HG02798 (cell line): ENCODE measurements at regions not wholly inside any gene's neighbourhood (a gene's known extent, or its start where the extent isn't known, plus 50 kb on each side); places are given as distances from the start of the nearest gene placed in this dataset.

ENCODE experiments used
- ATAC-seq: cut with Tn5 transposase; IDR thresholded peaks from one replicate; pipeline ENCODE4 v1.9.1; 2021; ENCODE audit warnings: mild to moderate bottlenecking; ENCODE audit not compliant: unreplicated experiment, poor library complexity

DNA sequence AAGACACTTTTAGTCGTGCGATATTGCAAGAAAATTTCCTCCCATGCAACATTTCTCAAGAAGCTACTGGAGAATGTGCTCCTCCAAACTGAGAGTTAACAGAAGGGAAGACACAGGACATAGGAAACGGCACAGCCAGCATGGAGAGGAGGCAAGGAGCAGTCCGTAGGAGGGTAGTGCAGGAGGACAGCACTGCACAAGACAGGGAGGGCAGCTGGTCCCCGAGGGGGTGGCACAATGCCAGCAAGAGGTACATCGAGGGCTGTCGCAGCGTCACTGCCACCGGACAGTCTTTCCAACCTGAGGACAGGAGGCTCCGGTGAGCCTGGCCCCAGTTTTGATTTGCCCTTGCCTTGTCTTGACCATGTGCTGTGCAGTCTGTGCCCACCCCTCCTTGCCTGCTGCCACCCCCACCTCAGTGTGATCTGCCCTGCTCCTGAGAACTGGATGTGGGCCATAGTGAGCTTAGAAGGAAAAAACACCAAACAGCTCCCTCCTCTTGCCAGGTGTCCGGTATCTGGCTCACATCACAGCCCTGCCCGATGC lies 81.6 kb upstream of the LAPTM4A start:
- ATAC-seq = no peak

DNA sequence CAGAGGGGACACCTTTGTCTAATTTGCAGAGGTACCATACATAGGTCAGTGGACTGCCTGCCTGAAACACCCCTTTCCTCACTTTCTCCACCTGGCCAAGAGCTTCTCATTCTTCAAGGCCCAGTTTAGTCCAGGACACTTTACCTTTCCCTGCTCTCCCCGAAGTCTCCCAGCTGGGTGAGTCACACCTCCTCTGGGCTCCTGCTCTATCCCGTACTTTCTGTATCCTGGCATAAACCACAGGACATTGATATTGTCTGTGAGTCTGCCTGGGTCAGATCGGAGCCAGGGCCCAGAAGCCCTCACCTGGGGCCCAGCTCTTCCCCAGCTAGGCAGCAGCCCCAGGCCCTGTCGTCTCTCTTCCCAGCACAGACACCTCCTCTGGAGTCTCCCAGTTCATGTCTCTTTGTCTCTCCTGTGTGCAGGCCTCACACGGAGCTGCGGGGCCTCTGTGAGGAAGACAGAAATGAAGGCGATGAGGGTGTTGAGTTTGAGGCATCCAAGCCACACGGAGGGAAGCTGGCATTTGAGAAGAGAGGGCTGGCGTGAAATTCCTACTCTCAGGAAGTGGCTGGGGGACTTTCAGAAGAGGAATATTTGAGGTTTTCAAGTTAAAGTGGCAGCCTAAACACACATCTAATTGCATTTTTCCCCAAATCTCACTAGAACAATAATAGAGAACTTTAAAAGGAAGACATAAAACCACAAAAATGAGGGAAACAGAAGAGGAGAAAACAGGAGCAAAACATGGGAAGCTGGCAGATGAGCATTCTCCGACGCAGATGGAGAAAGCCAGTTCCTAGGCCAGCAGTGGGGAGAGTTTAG lies 79.6 kb upstream of the LAPTM4A start:
- ATAC-seq = no peak

DNA sequence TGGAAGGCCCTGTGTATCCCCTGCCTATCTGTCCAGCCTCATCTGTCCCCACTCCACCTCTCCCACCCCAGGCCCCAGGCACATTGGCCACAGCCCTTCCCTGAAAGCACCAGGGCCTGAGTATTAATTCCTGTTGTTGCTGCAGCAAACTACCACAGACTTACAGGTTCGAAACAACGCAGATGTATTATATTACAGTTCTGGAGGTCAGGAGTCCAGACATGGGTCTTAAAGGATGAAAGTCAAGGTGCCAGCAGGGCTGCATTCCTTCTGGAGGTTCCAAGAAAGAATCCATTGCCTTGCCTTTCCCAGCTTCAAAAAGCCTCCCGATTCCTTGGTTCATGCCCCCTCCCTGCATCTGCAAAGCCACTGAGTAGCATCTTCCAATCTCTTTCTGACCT lies 78.7 kb upstream of the LAPTM4A start:
- no peak for ATAC-seq

DNA sequence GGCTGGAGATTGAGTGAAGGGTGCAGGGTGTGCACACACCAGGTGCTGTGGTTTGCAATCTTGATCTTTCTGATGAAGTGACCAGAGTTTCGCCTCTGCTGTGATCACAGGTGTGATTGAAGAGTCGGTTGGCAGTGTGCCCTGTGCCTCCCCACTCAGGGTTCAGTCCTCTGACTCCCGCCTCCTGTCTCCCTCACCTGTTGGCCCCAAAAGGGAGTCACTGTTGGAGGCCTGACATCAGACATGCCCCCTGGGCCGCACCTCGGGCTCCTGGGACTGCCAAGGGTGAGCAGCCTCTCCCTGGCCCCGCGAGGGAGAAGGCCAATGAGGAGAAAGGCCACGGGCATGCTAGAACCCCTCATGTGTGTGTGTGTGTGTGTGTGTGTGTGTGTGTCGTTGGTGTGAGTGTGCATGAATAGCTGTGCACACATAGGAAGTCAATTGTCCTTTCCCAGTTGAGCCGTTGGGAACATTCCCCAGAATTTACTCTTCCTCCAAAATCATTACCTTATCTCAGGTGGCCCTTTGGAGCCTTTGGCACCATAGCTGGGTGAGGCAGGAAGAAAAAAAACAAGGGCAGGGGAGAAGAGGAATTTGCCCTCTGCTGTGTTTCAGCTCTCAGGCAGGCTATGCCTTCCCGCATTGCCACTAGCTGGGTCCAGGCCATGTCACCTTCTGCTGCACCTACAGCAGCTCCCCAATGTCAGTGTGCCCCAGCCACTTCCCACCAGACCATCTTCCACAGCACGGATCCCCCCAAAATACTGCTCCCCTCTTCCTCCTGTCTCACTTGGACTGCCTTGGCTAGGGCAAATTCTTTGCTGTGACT lies 78.1 kb upstream of the LAPTM4A start:
- no peak for ATAC-seq

DNA sequence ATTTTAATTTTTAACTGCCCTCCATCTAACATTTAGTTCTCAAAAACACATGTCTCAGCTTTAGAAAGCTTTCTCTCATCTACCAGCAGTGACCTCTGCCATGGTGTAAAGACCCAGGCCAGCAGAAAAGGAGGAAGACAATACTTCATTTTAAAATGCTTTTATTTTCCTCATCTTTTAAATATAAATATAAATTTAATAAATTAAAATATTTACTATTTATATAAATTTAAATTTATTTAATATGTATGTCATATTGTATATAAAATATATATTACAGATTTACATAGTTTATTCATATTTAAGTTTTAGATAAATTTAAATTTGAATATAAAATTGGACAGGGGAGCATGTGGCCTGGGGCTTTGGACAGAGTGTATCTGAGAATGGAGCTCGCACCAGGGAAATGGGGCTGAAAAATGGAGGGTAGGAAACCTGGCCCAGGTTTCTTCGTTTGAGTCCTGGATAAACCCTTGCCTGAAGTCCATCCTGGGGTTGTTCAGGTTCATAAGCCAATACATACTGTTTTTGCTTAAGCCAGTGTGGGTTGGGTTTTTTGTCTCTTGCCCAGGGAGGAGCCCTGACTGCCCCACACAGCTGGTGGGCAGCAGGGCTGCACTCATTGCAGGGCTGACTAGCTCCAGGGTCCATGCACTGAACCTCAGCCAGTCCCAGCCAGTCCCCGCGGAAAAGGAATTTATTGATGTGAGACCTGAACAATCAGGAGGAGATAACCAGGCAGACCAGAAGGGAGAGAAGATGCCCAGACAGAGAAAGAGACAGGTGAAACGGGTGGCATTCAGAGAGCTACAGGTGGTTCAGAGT lies 77.3 kb upstream of the LAPTM4A start:
- ATAC-seq = no peak

DNA sequence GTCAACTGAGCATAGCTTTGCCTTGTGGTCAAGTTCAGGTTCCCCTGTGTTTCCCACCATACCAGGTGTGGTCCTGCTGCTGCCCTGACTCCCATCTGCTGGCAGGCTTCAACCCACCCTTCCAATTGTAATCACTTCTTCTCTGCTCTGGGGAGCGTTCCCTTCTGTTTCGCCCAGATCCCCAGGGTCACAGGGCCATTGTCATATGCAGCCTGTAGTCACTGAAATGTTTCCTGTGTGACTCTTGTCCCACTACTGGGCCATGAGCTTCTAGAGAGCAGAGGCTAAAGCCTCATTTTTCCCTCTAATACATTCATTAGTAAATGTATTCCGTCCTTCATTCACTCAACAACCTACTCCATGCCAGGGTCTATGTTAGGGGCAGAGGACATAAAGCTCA lies 75.0 kb upstream of the LAPTM4A start:
- ATAC-seq = no peak

DNA sequence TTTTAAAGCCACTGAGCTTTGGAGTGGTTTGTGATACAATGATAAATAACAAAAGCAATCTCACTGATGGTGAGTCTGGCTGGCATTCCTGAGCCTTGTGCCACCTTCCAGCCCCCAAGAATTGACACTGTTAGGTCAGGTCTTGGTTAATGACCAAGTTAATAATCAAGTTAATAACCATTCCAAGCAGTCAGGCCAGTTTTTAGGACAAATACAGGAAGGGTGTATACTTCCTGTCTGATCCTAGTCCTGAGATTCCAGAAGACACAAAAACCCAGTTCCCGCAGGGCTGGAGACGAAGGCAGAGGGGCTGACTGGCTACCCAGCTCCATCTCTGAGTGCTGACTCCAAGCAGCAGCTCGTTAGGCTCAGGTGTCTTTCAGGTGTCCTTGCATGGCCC lies 74.6 kb upstream of the LAPTM4A start:
- no peak for ATAC-seq

DNA sequence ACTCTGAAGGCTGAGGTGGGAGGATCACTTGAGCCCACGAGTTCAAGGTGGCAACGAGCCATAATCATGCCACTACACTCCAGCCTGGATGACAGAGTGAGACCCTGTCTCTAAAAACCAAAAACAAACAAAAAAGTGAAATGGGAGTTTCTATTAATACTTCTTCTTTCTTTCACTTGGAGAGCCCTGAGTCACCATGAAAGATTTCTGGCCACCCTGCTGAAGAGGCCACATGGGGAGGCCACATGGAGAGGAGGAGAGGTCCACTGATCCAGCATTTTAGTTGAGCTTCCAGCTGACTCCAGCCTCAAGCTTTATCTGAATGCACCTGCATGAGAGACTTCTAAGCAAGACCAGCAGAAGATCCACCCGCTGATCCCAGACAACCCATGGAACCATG lies 74.2 kb upstream of the LAPTM4A start:
- no peak for ATAC-seq

DNA sequence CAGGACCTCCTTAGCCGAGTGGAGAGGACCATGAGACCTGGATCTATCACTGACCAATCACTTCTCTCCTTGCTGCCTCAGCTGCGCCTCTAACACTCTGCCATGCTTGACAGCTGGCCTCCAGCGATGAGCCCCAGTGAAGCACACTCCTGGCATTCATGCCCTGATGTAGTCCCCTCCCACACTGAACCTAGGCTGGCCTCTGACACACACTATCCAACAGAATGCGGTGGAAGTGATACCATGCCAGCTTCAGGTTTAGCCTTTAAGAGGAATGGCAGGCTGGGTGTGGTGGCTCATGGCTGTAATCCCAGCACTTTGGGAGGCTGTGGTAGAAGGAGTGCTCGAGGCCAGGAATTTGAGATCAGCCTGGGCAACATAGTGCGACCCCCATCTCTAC lies 73.7 kb upstream of the LAPTM4A start:
- no peak for ATAC-seq

DNA sequence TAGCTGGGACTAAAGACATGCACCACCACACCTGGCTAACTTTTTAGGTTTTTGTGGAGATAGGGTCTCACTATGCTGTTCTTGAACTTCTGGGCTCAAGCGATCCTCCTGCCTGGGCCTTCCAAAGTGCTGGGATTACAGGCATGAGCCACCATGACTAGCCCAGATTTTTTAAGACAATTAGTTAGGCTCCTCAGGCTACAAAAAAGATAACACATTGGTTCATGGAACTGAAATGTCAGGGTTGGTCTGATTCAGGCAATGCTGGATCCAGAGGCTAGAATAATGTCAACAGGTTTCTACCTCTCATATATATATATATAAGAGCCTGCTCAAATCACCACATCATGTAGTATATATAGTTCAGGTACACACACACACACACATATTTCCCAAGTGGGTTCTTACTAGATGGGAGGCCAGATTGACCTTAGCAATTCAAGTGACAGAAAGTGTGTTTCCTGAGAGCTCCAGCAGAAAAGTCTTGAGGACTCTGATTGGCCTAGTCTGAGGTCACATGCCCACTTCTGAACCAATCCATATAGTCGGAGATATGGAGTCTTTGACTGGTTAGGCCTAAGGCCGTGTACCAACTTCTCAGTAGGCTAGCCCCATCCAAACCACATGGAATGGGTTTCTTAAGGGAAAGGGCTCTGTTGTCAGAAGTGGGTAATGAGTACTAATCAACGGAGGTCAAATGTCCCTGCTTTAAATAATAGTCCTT lies 72.6 kb upstream of the LAPTM4A start:
- ATAC-seq = no peak

DNA sequence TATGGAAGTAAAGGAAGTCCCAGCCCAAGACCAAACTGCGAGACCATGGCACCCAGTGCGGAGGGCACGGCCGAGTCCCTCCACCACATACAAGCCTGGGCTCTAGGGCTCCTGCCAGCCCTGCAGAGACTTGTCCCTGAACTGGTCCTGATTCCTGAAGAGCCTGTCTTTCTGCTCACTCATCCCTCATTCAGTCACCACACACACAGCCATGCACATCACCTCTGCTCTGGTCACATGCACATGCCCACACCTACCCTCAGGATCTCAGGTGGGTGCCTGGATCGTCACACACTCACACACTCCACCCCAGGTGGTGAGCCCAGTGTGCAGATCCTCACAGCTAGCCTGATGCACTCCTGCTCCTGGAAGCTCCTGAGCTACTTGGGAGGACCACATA lies 71.4 kb upstream of the LAPTM4A start:
- no peak for ATAC-seq

DNA sequence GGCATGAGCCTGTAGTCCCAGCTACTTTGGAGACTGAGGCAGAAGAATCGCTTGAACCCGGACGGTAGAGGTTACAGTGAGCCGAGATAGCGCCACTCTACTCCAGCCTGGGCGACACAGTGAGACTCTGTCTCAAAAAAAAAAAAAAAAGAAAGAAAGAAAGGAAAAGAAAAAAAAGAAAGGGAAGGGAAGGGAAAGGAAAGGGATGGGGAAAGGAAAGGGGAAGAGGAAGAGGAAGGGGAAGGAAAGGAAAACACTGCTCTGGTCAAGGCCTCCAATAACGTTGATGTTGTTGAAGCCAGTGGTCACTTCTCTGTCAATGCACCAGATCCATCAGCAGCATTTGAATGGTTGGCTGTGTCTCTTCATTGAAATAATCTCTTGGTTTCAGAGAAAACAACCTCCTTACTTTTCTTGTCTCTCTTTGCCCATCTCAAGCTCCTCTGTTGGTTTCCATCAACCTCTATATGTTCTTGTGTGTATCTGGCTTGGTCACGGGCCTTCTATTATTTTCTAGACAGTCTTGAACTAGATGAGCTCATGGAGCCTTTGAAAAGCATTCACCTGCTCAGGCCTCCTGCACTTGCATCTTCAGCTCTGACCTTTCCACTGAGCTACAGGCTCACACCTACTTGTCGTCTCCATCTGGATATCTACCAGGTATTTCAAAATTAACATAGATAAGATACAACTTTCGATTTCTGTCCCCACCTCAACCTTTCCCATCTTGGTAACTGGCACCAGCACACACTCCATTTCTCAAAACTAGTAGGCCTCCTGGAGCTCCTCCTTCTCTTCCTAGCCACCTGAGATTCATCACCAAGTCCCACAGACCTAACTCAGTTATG lies 69.4 kb upstream of the LAPTM4A start:
- ATAC-seq = no peak

DNA sequence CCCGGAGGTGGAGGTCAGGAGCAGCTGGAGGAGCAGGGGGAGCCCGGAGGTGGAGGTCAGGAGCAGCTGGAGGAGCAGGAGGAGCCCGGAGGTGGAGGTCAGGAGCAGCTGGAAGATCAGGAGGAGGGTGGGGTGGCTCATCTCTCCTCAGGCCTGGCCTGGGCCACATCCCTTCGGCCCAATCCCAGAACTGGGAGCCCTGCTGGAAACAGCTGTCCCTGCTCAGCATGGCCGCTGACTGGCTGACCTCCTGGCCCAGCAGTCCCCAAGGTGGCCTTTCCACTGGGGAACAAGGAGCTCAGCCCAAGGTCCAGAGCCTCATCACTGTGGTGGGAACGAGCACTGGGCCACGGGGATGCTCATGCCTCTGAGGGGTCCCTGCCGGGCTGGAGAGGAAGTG lies 66.6 kb upstream of the LAPTM4A start:
- ATAC-seq = no peak

DNA sequence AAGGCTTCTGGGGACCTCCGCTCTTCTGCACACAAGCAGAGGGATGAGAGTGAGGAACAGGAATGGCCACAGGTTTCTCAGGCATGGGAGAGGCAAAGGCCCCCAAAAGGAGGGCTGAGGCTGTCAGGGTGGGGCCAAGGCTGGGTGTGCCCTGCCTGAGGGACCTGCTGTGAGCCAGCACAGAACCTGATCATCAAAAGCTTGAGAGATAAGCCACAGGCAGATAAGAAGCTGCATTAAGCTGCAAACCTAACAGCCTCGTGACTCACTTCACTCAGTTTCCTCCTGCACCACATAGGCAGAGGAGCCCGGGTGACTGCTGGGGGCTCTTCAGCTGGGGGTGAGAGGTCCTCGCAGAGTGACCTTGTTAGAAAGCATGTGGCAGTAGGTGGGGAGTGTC lies 64.5 kb upstream of the LAPTM4A start:
- no peak for ATAC-seq

DNA sequence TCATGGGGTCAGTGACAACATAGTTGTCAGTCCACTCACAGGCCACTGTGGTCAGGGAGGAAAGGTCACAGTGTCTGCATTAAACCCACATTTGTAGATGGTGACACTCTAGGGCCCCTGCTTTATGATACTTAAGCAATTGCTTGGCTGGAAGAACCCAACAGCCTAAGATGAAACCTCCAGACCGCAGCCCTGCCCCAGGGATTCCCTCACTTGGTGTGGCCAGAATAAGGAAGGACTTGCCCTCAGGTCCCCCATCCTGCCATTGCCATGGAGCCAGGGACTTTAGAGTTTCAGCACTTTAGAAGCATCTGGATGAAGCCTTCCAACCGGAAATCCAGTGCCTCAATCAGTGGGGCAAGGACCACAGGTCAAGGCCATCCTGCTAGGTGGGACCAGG lies 63.9 kb upstream of the LAPTM4A start:
- no peak for ATAC-seq

DNA sequence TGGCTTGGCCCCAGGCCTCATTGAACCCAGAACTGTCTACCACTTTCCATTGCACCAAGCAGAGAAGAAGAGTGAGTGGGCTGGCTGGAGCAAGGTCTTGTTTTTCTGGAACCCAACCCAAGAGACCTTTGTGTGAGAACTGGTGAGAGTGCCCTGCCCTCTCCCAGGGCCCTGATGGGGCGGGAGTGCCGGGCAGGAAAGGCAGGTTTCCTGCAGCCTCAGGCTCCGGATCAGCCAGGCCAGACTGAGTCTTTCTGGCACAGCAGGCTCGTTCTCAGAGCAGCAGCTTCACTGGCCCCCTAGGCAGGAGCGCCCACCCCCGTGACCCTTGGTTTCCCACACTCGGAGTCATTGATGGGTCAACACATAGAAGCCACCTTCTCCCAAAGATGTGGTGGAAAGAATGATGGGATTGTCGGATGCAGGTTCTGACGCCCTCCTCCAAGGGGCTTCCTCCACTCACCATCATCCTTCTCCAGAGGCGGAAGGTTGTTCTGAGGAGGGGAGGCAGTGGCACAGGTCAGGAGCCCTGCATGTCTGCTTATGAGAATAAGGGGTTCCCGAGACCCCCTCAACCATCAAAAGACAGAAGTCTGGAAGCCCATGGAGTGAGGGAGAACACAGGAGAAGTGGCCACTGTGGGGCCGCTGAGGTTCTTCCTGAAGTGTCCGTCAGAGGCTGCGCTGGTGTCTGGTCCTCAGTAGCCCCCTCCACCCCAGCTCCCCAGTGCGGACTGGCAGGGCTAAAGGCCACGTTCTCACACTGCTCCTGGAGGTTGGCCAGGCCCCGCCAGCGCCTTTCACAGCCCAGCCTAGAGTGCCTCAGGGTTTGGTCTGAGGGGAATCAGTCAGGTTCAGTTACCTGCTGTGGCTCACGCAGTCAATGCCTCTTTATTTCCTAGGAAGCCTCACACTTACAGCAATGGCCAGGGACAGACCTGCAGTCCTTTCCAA lies 62.8 kb upstream of the LAPTM4A start:
- ATAC-seq = no peak

DNA sequence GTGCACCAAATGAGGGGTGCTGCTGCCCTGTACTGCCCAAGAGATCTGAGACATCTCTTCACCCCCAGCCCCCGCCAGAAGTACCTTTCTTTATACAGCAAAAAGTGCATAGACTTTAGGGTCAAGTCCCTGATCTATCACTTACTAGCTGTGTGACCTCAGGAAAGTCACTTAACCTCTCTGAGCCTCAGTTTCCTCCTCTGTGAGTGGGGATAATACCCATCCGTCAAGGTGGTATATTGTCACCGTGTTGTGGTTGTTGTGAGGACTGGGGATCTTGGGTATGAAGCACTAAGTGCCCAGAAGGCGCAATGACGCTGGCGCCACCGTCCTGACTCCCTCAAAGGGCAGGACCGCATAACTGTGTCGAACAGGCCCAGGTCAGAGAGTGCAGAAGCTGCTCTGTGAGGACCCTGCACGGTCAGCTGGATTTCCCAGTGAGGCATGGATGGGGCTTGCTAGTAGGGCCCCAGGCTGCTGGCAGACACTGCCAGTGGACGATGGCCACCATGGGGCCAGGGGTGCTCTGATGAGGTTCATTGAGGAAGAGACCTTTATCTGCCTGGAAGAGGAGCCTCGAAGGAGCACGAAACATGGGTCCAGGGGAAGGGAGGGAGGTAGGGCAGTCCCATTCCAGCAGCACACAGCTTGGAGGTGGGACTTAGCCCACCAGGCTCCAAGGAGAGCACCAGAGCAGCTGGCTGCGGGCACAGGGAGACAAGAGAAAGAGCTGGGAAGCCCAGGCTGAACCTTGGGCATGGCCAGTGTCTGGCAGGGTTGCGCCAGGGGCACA lies 61.8 kb upstream of the LAPTM4A start:
- no peak for ATAC-seq
